Memory B cell (primary cell): ENCODE measurements at regions not wholly inside any gene's neighbourhood (a gene's known extent, or its start where the extent isn't known, plus 50 kb on each side); places are given as distances from the start of the nearest gene placed in this dataset.
A peak's percentile ranks its signal among the peaks of the same experiment; 100 is the strongest.
"Not testable (repeated sequence)": the region's sequence is repeated elsewhere in the genome, so short reads cannot be mapped to it uniquely, and the experiment has no call there.

Source experiments
- ATAC-seq: fragments of 150-1000 bp; cut with Tn5 transposase; 2 replicates; pipeline ENCODE4 v1.10.0; 2021; ENCODE audit warnings: low read depth, mild to moderate bottlenecking, moderate library complexity
- DNase-seq, 2 donors: peaks; one replicate each; pipeline ENCODE4 v3.0.0; 2022; ENCODE audit warnings: low spot score in 2 of 2
- H3K27ac Mint-ChIP-seq: one replicate; pipeline ENCODE4 v1.8.0; 2022; ENCODE audit warnings: mild to moderate bottlenecking, moderate library complexity, mixed read lengths
- H3K27me3 Mint-ChIP-seq: one replicate; pipeline ENCODE4 v1.8.0; 2022; ENCODE audit warnings: mixed read lengths
- H3K36me3 Mint-ChIP-seq: one replicate; pipeline ENCODE4 v1.8.0; 2022; ENCODE audit warnings: mild to moderate bottlenecking, mixed read lengths
- H3K4me1 Mint-ChIP-seq: one replicate; pipeline ENCODE4 v1.8.0; 2022; ENCODE audit warnings: mixed read lengths
- H3K4me3 Mint-ChIP-seq: one replicate; pipeline ENCODE4 v1.8.0; 2022; ENCODE audit warnings: mild to moderate bottlenecking, moderate library complexity, mixed read lengths
- H3K9me3 Mint-ChIP-seq: one replicate; pipeline ENCODE4 v1.8.0; 2022; ENCODE audit warnings: mixed read lengths

DNA sequence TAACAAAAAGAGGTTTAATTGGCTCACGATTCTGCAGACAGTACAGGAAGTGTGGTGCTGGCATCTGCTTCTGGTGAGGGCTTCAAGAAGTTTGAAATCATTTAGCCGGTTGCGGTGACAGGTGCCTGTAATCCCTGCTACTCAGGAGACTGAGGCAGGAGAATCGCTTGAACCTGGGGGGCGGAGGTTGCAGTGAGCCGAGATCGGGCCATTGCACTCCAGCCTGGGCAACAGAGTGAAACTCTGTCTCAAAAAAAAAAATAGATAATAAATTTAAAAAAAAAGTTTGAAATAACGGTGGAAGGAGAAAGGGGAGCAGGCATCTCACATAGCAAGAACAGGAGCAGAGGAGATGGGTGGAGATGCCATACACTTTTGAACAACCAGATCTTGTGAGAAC lies 71.9 kb upstream of the TPTE start:
- H3K9me3 Mint-ChIP-seq, H3K27me3 Mint-ChIP-seq, H3K36me3 Mint-ChIP-seq, H3K4me1 Mint-ChIP-seq, ATAC-seq, H3K4me3 Mint-ChIP-seq, DNase-seq, H3K27ac Mint-ChIP-seq: not testable (repeated sequence)

GRCh38 chr21:10451274-10451673 lies 70.1 kb upstream of the TPTE start:
- H3K9me3 Mint-ChIP-seq, H3K27me3 Mint-ChIP-seq, H3K4me3 Mint-ChIP-seq, H3K36me3 Mint-ChIP-seq, H3K27ac Mint-ChIP-seq, DNase-seq, H3K4me1 Mint-ChIP-seq, ATAC-seq: not testable (repeated sequence)

DNA sequence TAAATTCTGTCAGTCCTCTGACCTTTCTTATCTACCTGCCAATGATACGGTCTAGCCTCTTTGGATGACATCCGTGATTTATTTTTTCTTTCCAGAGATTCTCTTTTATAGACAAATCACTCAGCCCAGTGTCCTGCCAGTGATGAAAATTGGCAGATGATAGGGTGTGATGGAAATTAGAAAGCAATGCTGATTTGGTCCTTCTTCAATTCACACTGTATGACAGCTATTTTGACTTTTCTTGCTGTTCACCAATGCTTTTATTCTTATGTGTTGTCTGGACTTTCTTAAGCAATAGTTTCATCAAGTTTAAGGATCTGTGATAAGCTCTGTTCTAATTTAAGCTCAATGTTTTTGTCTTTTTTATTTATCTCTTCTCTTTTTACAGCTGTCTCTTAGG lies 63.6 kb upstream of the TPTE start:
- not testable (repeated sequence) for H3K27ac Mint-ChIP-seq, H3K9me3 Mint-ChIP-seq, ATAC-seq, H3K4me3 Mint-ChIP-seq, H3K27me3 Mint-ChIP-seq, DNase-seq, H3K36me3 Mint-ChIP-seq, H3K4me1 Mint-ChIP-seq

DNA sequence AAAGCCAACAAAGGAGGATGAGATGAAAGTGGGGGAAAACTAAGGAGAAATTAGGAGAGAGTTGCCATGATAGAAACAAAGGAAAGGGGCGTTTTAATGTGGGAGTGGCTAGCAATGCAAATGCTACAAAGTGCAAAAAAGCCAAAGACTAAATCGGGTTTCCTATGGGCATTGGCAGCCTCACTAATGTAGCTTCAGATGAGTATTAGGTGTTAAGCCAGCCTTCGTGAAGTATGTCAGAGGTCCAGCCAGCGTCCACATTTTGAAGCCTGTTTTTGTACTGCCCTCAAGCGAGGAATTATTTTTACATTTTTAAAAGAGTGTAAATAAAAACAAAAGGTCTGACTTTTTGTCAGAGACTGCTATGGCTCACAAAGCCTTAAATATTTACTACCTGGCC lies 60.4 kb upstream of the TPTE start:
- not testable (repeated sequence) for H3K27ac Mint-ChIP-seq, H3K36me3 Mint-ChIP-seq, H3K9me3 Mint-ChIP-seq, DNase-seq, H3K4me1 Mint-ChIP-seq, H3K4me3 Mint-ChIP-seq, H3K27me3 Mint-ChIP-seq, ATAC-seq

- H3K4me1 Mint-ChIP-seq, H3K9me3 Mint-ChIP-seq, H3K36me3 Mint-ChIP-seq, ATAC-seq, DNase-seq, H3K27me3 Mint-ChIP-seq, H3K27ac Mint-ChIP-seq, H3K4me3 Mint-ChIP-seq: not testable (repeated sequence)
These were observed 59.9 kb upstream of the TPTE start for GRCh38 chr21:10461445-10461844.

DNA sequence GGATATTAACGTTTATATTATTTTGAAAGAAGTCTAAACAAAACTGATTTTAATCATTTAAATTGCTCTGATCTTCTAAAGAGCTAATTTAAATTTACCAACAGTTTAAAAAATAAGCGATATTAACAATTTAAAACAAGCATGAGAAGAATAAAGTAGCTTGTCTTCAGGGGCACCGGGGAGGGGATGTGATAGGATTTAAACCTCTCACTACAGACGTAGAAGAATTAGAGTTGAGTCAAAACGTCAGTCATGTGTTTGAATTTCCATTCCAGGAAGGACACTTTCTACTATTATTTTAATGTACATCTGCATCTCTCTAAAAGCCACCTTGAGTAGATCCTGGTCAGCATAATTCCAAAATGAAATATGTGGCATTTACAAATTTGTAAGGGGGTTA lies 58.2 kb upstream of the TPTE start:
- H3K4me3 Mint-ChIP-seq = no peak overlapping the region
- no peaks in the 10 kb centered on the region for H3K4me1 Mint-ChIP-seq
- H3K27ac Mint-ChIP-seq = no peak overlapping the region
- H3K36me3 Mint-ChIP-seq = no peaks in the 10 kb centered on the region
- DNase-seq (no peak), ATAC-seq (no peak)
- no peaks in the 10 kb centered on the region for H3K9me3 Mint-ChIP-seq
- no peaks in the 10 kb centered on the region for H3K27me3 Mint-ChIP-seq

- no peak overlapping the region for H3K4me3 Mint-ChIP-seq
- H3K4me1 Mint-ChIP-seq = no peaks in the 10 kb centered on the region
- no peak overlapping the region for H3K27ac Mint-ChIP-seq
- DNase-seq (no peak), ATAC-seq (peak; percentile 12)
- no peaks in the 10 kb centered on the region for H3K9me3 Mint-ChIP-seq
- H3K27me3 Mint-ChIP-seq = no peaks in the 10 kb centered on the region
- no peaks in the 10 kb centered on the region for H3K36me3 Mint-ChIP-seq
These were observed 56.4 kb upstream of the TPTE start for GRCh38 chr21:10464975-10465374.

DNA sequence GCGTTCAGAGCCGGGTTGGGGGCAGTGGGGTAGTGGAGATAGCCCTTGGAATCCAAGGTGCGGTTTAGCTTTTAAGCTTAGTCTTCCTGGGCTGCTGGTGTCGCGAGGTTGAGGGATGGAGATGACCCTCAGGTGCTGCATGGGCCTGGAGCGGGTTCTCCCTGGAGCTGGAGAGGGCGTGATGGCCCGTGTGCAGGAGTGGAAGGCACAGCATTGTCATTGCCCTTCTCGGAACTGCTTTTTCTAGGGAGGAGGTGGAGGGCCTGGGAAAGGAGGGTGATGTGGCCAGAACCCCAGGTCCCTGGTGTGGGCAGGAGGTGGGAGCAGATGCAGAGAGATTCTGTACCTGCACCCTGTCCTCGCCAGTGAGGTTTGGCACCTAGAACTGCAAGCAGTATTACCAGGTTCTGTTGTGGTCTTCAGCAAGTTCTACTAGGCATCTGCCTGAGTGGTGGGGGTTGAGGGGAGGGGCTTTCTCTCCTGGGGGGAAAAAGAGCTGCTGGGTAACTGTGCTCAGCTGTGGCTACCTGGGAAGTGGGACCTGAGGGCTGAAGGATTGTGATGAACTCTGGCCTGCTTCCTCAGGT lies 55.8 kb upstream of the TPTE start:
- H3K4me3 Mint-ChIP-seq, H3K27me3 Mint-ChIP-seq, DNase-seq, H3K36me3 Mint-ChIP-seq, H3K27ac Mint-ChIP-seq, H3K9me3 Mint-ChIP-seq, H3K4me1 Mint-ChIP-seq: not testable (repeated sequence)
- ATAC-seq = peak; percentile 16

DNA sequence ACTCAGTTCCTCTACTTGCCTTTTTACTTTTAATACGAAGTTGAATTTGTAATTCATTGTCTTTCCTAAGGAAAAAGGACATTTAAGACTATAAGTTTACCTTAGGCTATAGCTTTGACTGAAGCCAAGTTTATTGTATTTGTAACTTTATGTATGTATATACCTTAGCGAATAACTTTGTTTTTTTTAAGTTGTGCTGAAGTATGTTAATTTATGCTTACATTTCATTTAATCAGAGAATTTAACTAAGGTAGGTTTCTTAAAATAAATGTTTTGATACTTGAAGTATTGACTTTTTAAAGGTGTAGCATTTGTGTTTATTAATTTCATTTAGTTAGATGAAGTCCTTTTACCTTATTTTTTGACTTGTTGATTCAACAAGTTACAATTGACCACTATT lies 55.2 kb upstream of the TPTE start:
- Mint-ChIP-seq H3K27me3 (no peaks in the 10 kb centered on the region), H3K9me3 (no peaks in the 10 kb centered on the region), H3K4me3 (no peak overlapping the region), H3K27ac (no peak overlapping the region), H3K36me3 (no peaks in the 10 kb centered on the region), H3K4me1 (no peaks in the 10 kb centered on the region)
- ATAC-seq (no peak), DNase-seq (no peak)
